Glomerular endothelial cell (primary cell): ENCODE measurements at regions not wholly inside any gene's neighbourhood (a gene's known extent, or its start where the extent isn't known, plus 50 kb on each side); places are given as distances from the start of the nearest gene placed in this dataset.
"Not testable (repeated sequence)": the region's sequence is repeated elsewhere in the genome, so short reads cannot be mapped to it uniquely, and the experiment has no call there.

ENCODE experiments used
- DNase-seq: peaks from one replicate; pipeline ENCODE4 v3.0.0-alpha.2; 2011; ENCODE audit warnings: low read depth, low spot score; ENCODE audit errors: extremely low read depth

- no peak for DNase-seq
Measured at GRCh38 chr16:64272028-64272427, 849.8 kb downstream of the CDH11 start.

GRCh38 chr16:64269756-64270155 is 852.1 kb downstream of the CDH11 start:
- DNase-seq = no peak

GRCh38 chr16:64265756-64266155 is 856.1 kb downstream of the CDH11 start:
- no peak for DNase-seq

GRCh38 chr16:64260631-64261401 is 861.0 kb downstream of the CDH11 start:
- DNase-seq = not testable (repeated sequence)

GRCh38 chr16:64254443-64255367 is 867.2 kb downstream of the CDH11 start:
- no peak for DNase-seq

GRCh38 chr16:64253525-64253924 is 868.3 kb downstream of the CDH11 start:
- DNase-seq = no peak

- DNase-seq = no peak
Measured at GRCh38 chr16:64253096-64253495, 868.8 kb downstream of the CDH11 start.

GRCh38 chr16:64251742-64252141 is 870.1 kb downstream of the CDH11 start:
- DNase-seq = no peak

- DNase-seq = no peak
Measured at GRCh38 chr16:64250866-64251265, 871.0 kb downstream of the CDH11 start.

- DNase-seq = no peak
Measured at GRCh38 chr16:64242492-64242891, 879.4 kb downstream of the CDH11 start.

- DNase-seq = no peak
Measured at GRCh38 chr16:64240586-64240985, 881.3 kb downstream of the CDH11 start.

GRCh38 chr16:64238571-64238970 is 883.3 kb downstream of the CDH11 start:
- DNase-seq = no peak

- no peak for DNase-seq
Measured at GRCh38 chr16:64236316-64236715, 885.5 kb downstream of the CDH11 start.

GRCh38 chr16:64234200-64234599 is 887.7 kb downstream of the CDH11 start:
- DNase-seq = no peak

- DNase-seq = no peak
Measured at GRCh38 chr16:64225696-64226095, 896.2 kb downstream of the CDH11 start.

- no peak for DNase-seq
Measured at GRCh38 chr16:64225036-64225435, 896.8 kb downstream of the CDH11 start.

- no peak for DNase-seq
Measured at GRCh38 chr16:64217789-64218535, 903.9 kb downstream of the CDH11 start.

- DNase-seq = no peak
Measured at GRCh38 chr16:64215730-64216129, 906.1 kb downstream of the CDH11 start.

- DNase-seq = no peak
Measured at GRCh38 chr16:64211331-64211730, 910.5 kb downstream of the CDH11 start.

- DNase-seq = no peak
Measured at GRCh38 chr16:64206862-64207261, 915.0 kb downstream of the CDH11 start.

- no peak for DNase-seq
Measured at GRCh38 chr16:64203126-64203525, 918.7 kb downstream of the CDH11 start.
